SK-N-MC (cell line): ENCODE measurements at regions not wholly inside any gene's neighbourhood (a gene's known extent, or its start where the extent isn't known, plus 50 kb on each side); places are given as distances from the start of the nearest gene placed in this dataset.

Source experiments
- EZH2 ChIP-seq: fragments of 200-600 bp; sonication (generic); IDR thresholded peaks from one replicate; pipeline ENCODE4 v1.6.1; 2017; ENCODE audit warnings: antibody characterized with exemption
- FOXP2 ChIP-seq: optimal IDR thresholded peaks from 2 replicates; pipeline ENCODE3; 2011; ENCODE audit warnings: mild to moderate bottlenecking, moderate library complexity; ENCODE audit not compliant: insufficient read depth; ENCODE audit errors: extremely low read length, control extremely low read depth
- POLR2AphosphoS5 ChIP-seq: IDR thresholded peaks from 2 replicates; pipeline ENCODE4 v1.6.1; 2012; ENCODE audit warnings: mild to moderate bottlenecking, low read depth, low read length, borderline replicate concordance

- TF ChIP-seq EZH2 (no peak), POLR2AphosphoS5 (no peak), FOXP2 (no peak)
Observed at GRCh38 chr1:98048244-98048643, 127.4 kb upstream of the DPYD start.
